HCT116 (cell line): ENCODE measurements at regions not wholly inside any gene's neighbourhood (a gene's known extent, or its start where the extent isn't known, plus 50 kb on each side); places are given as distances from the start of the nearest gene placed in this dataset.

Experiments
- ATAC-seq: fragments of 200-7000 bp; cut with Tn5 transposase; 2 replicates; pipeline ENCODE4 v1.9.1; 2020; ENCODE audit warnings: mild to moderate bottlenecking, moderate library complexity
- BruUV-seq: library from RNA; stranded (reverse); fragments of 400-500 nt; replicated peaks from 2 replicates; lab custom pipeline; 2021; lab: Mats Ljungman, UMichigan
- CTCF ChIA-PET: fragments of 300-600 bp; sonication (Branson Sonifier 250); formaldehyde crosslinking; loops from one replicate; lab custom pipeline; 2021; ENCODE audit warnings: antibody characterized with exemption; lab: Charles Lee
- POLR2A ChIA-PET: fragments of 300-600, 350-600 bp; sonication (Branson Sonifier 250); formaldehyde crosslinking; loops from one replicate; lab custom pipeline; 2021; ENCODE audit warnings: antibody characterized with exemption; lab: Charles Lee
- RAD21 ChIA-PET, 2 experiments: fragments of 300-600 bp; sonication (Branson Sonifier 250); formaldehyde crosslinking; loops; one replicate each; lab custom pipeline; 2023; ENCODE audit warnings: low total read pairs in 2 of 2; ENCODE audit not compliant: uncharacterized antibody in 2 of 2, unreplicated experiment in 2 of 2, low non-redundant PET in 1 of 2; lab: Charles Lee
- DNase-seq: peaks from one replicate; pipeline ENCODE4 v3.0.0-alpha.2; 2010; ENCODE audit warnings: low read depth, low spot score
- H2AFZ ChIP-seq: fragments of 200-600 bp; shearing (Covaris generic), sonication (generic); 2 replicates; pipeline ENCODE4 v1.6.1; 2017; ENCODE audit warnings: low read depth, mixed run types, mixed read lengths, antibody characterized with exemption, low read length; ENCODE audit not compliant: poor library complexity, severe bottlenecking
- H3K27ac ChIP-seq: 2 replicates; pipeline ENCODE4 v1.5.1; 2012; ENCODE audit warnings: low read depth, low read length
- H3K27me3 ChIP-seq: fragments of 200-600 bp; sonication (generic); 2 replicates; pipeline ENCODE4 v1.6.1; 2016; ENCODE audit warnings: mixed run types, low read length, mixed read lengths; ENCODE audit not compliant: insufficient read depth
- H3K36me3 ChIP-seq, 2 experiments: fragments of 200-500 bp in 1 of 2; fragments of 200-600 bp in 1 of 2; sonication (Bioruptor generic) in 1 of 2; sonication (generic) in 1 of 2; 2 replicates each; pipeline versions ENCODE4 v1.5.1 to v1.6.1; 2014 to 2016; ENCODE audit warnings: low read length in 2 of 2, inconsistent platforms in 1 of 2, mixed read lengths in 1 of 2, mixed run types in 1 of 2; ENCODE audit not compliant: insufficient read depth in 2 of 2, control insufficient read depth in 1 of 2
- H3K4me1 ChIP-seq, 2 experiments: fragments of 200-600 bp in 1 of 2; sonication (generic) in 1 of 2; 2 replicates each; pipeline versions ENCODE4 v1.5.1 to v1.6.1; 2012 to 2017; ENCODE audit warnings: low read length in 2 of 2, inconsistent platforms in 1 of 2, mild to moderate bottlenecking in 1 of 2, mixed read lengths in 1 of 2, mixed run types in 1 of 2, moderate library complexity in 1 of 2; ENCODE audit not compliant: insufficient read depth in 2 of 2, control insufficient read depth in 1 of 2
- H3K4me2 ChIP-seq: fragments of 200-600 bp; sonication (generic); 2 replicates; pipeline ENCODE4 v1.6.1; 2017; ENCODE audit warnings: mixed run types, low read length, mixed read lengths
- H3K4me3 ChIP-seq, 2 experiments: fragments of 200-600 bp in 1 of 2; sonication (generic) in 1 of 2; replicated peaks in 1 of 2; 2 replicates each; pipeline ENCODE4 v1.5.1; 2011 to 2016; ENCODE audit warnings: low read length in 2 of 2, control low read depth in 1 of 2, low read depth in 1 of 2, mild to moderate bottlenecking in 1 of 2, mixed read lengths in 1 of 2, mixed run types in 1 of 2
- H3K79me2 ChIP-seq: fragments of 200-600 bp; sonication (generic); 2 replicates; pipeline ENCODE4 v1.6.1; 2017; ENCODE audit warnings: mild to moderate bottlenecking, mixed run types, low read length, moderate library complexity, mixed read lengths; ENCODE audit not compliant: insufficient read depth
- H3K9ac ChIP-seq: fragments of 200-600 bp; sonication (generic); 2 replicates; pipeline ENCODE4 v1.6.1; 2016; ENCODE audit warnings: low read length, mixed read lengths
- H3K9me2 ChIP-seq: fragments of 200-600 bp; sonication (generic), shearing (Covaris generic); 2 replicates; pipeline ENCODE4 v1.6.1; 2017; ENCODE audit warnings: mixed run types, mild to moderate bottlenecking, moderate library complexity; ENCODE audit not compliant: insufficient read depth
- H3K9me3 ChIP-seq, 2 experiments: fragments of 200-500 bp in 1 of 2; fragments of 200-600 bp in 1 of 2; sonication (Bioruptor generic) in 1 of 2; sonication (generic) in 1 of 2; 2 replicates each; pipeline ENCODE4 v1.6.1; 2014 to 2017; ENCODE audit warnings: low read length in 2 of 2, mixed read lengths in 2 of 2, inconsistent platforms in 1 of 2, low read depth in 1 of 2, mild to moderate bottlenecking in 1 of 2, mixed run types in 1 of 2, moderate library complexity in 1 of 2; ENCODE audit not compliant: control insufficient read depth in 1 of 2, insufficient read depth in 1 of 2
- H4K20me1 ChIP-seq: fragments of 200-600 bp; sonication (generic), shearing (Covaris generic); 2 replicates; pipeline ENCODE4 v1.6.1; 2017; ENCODE audit warnings: mixed run types, mild to moderate bottlenecking, moderate library complexity; ENCODE audit not compliant: insufficient read depth
- CBX3 ChIP-seq: IDR thresholded peaks from 2 replicates; pipeline ENCODE4 v1.6.1; 2012; ENCODE audit warnings: low read depth
- CEBPB ChIP-seq: IDR thresholded peaks from 2 replicates; pipeline ENCODE4 v1.6.1; 2012; ENCODE audit warnings: low read depth
- EGR1 ChIP-seq: IDR thresholded peaks from 2 replicates; pipeline ENCODE4 v1.6.1; 2012; ENCODE audit warnings: low read depth
- EZH2 ChIP-seq: fragments of 200-600 bp; sonication (generic); IDR thresholded peaks from 2 replicates; pipeline ENCODE4 v1.6.1; 2017; ENCODE audit warnings: antibody characterized with exemption, mixed run types
- FOSL1 ChIP-seq: IDR thresholded peaks from 2 replicates; pipeline ENCODE4 v1.6.1; 2012; ENCODE audit warnings: low read depth
- JUND ChIP-seq: IDR thresholded peaks from 2 replicates; pipeline ENCODE4 v1.6.1; 2012
- POLR2A ChIP-seq: IDR thresholded peaks from 2 replicates; pipeline ENCODE4 v1.7.0; 2011; ENCODE audit warnings: borderline replicate concordance; ENCODE audit not compliant: insufficient read depth, insufficient read length; ENCODE audit errors: extremely low read depth
- RAD21 ChIP-seq: IDR thresholded peaks from 2 replicates; pipeline ENCODE4 v1.6.1; 2012; ENCODE audit warnings: low read depth, mild to moderate bottlenecking
- SIN3A ChIP-seq: IDR thresholded peaks from 2 replicates; pipeline ENCODE4 v1.6.1; 2012; ENCODE audit warnings: low read depth
- SRF ChIP-seq: IDR thresholded peaks from 2 replicates; pipeline ENCODE4 v1.6.1; 2012; ENCODE audit warnings: low read depth
- TCF7L2 ChIP-seq: IDR thresholded peaks from 2 replicates; pipeline ENCODE4 v1.7.0; 2011; ENCODE audit warnings: borderline replicate concordance, inconsistent platforms; ENCODE audit not compliant: insufficient read depth, insufficient read length; ENCODE audit errors: extremely low read depth
- YY1 ChIP-seq: IDR thresholded peaks from 2 replicates; pipeline ENCODE4 v1.6.1; 2011; ENCODE audit warnings: low read length, low read depth, moderate library complexity, mild to moderate bottlenecking; ENCODE audit not compliant: insufficient replicate concordance; ENCODE audit errors: extremely low read depth
- ZFX ChIP-seq: fragments of 450-650 bp; IDR thresholded peaks from 2 replicates; pipeline ENCODE4 v1.6.1; 2017
- ZNF274 ChIP-seq: fragments of 200-500 bp; sonication (Bioruptor generic); IDR thresholded peaks from 2 replicates; pipeline ENCODE4 v1.6.1; 2014; ENCODE audit warnings: mild to moderate bottlenecking, low read depth, low read length, inconsistent platforms
- intact Hi-C: fragments of 100-400 bp; cut with micrococcal nuclease; formaldehyde crosslinking; loops from 2 replicates; pipeline ENCODE4 v1.10.0; 2022

GRCh38 chr15:85941186-85941855, 138.3 kb upstream of the AGBL1 start:
- ATAC-seq (no peak), DNase-seq (no peak)
- Histone ChIP-seq H3K79me2 (no peaks in the 10 kb centered on the region), H3K9me2 (no peaks in the 10 kb centered on the region), H3K9me3 (no peaks in the 10 kb centered on the region), H4K20me1 (no peaks in the 10 kb centered on the region), H3K27me3 (no peaks in the 10 kb centered on the region), H2AFZ (no peak overlapping the region), H3K4me3 (no peak overlapping the region), H3K27ac (no peak overlapping the region), H3K9ac (no peak overlapping the region), H3K4me2 (no peak overlapping the region), H3K4me1 (no peaks in the 10 kb centered on the region), H3K36me3 (no peaks in the 10 kb centered on the region)
- intact Hi-C loops = no loop called here
- BruUV-seq = no TSS peak
- ChIA-PET POLR2A (no interaction called here), RAD21 (no interaction called here), CTCF (no interaction called here)
- TF ChIP-seq FOSL1 (no peak), JUND (no peak), EGR1 (no peak), SIN3A (no peak), ZFX (no peak), POLR2A (no peak)

DNA sequence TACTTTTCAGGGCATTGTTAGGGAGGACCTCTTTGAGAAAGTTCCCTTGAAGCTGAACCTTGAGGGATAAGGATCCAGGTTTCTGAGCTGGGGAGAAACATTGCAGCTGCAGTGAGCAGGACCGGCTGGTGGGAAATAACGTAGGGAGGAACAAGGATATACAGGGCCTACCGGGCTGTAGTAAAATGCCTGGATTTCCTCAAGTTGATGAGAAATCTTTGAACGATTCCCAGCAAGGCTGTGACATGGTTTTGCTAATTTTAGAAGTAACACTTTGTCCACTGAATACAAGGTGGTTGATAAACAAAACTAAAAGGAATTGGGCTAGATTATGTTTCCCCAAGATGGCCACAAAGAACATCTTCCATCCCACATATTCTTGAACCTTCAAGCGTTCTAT, 137.0 kb upstream of the AGBL1 start:
- TF ChIP-seq ZNF274 = no peak
- no peak for TF ChIP-seq RAD21
- no peak for TF ChIP-seq SRF
- no peak for TF ChIP-seq CEBPB
- no peak for TF ChIP-seq TCF7L2
- no peak for TF ChIP-seq EZH2
- TF ChIP-seq FOSL1 = no peak
- TF ChIP-seq YY1 = no peak
- TF ChIP-seq POLR2A = no peak
- TF ChIP-seq ZFX = no peak
- no peak for TF ChIP-seq CBX3
- no peak for TF ChIP-seq EGR1
- H3K4me2 ChIP-seq = no peak overlapping the region
- intact Hi-C loops = no loop called here
- H4K20me1 ChIP-seq = no peaks in the 10 kb centered on the region
- no peaks in the 10 kb centered on the region for H3K36me3 ChIP-seq
- H3K27ac ChIP-seq = no peak overlapping the region
- POLR2A ChIA-PET = no interaction called here
- no peak overlapping the region for H3K4me3 ChIP-seq
- ATAC-seq (no peak), DNase-seq (no peak)
- no peaks in the 10 kb centered on the region for H3K27me3 ChIP-seq
- BruUV-seq = no TSS peak
- H3K79me2 ChIP-seq = no peaks in the 10 kb centered on the region
- H3K4me1 ChIP-seq = no peaks in the 10 kb centered on the region
- RAD21 ChIA-PET = no interaction called here
- H3K9me3 ChIP-seq = no peaks in the 10 kb centered on the region
- H3K9me2 ChIP-seq = no peaks in the 10 kb centered on the region
- no peak overlapping the region for H2AFZ ChIP-seq
- CTCF ChIA-PET = no interaction called here
- no peak overlapping the region for H3K9ac ChIP-seq
